ENCODE measurements at regions not wholly inside any gene's neighbourhood (a gene's known extent, or its start where the extent isn't known, plus 50 kb on each side); places are given as distances from the start of the nearest gene placed in this dataset.

GRCh38 chr15:31732726-31733125 is 297.6 kb upstream of the CHRNA7 start:
- no peaks in the 10 kb centered on the region for H3K27me3 ChIP-seq (ENCODE audit: control insufficient read depth in 2 of 2, insufficient read depth in 2 of 2, low read length in 2 of 2)
- DNase-seq (ENCODE audit: low read depth, low spot score) = no peak
- H4K20me1 ChIP-seq (replicated peaks; ENCODE audit: control insufficient read depth, extremely low read depth, insufficient read depth, low read length) = no peaks in the 10 kb centered on the region
- H2AFZ ChIP-seq (ENCODE audit: low read depth, low read length) = no peak overlapping the region
- TF ChIP-seq MYC (IDR thresholded peaks at IDR 0.05; ENCODE audit: low read depth, low read length) = no peak
- TF ChIP-seq POLR2A (IDR thresholded peaks at IDR 0.05; ENCODE audit: low read depth, low read length) = no peak
- TF ChIP-seq, protein P1, sequence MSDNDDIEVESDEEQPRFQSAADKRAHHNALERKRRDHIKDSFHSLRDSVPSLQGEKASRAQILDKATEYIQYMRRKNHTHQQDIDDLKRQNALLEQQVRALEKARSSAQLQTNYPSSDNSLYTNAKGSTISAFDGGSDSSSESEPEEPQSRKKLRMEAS (IDR thresholded peaks at IDR 0.05; ENCODE audit: insufficient read depth, insufficient read length) = no peak
- TF ChIP-seq GATA2 (IDR thresholded peaks at IDR 0.05; ENCODE audit: insufficient read depth, insufficient read length, low read depth, low read length) = no peak
- TF ChIP-seq, protein P2, sequence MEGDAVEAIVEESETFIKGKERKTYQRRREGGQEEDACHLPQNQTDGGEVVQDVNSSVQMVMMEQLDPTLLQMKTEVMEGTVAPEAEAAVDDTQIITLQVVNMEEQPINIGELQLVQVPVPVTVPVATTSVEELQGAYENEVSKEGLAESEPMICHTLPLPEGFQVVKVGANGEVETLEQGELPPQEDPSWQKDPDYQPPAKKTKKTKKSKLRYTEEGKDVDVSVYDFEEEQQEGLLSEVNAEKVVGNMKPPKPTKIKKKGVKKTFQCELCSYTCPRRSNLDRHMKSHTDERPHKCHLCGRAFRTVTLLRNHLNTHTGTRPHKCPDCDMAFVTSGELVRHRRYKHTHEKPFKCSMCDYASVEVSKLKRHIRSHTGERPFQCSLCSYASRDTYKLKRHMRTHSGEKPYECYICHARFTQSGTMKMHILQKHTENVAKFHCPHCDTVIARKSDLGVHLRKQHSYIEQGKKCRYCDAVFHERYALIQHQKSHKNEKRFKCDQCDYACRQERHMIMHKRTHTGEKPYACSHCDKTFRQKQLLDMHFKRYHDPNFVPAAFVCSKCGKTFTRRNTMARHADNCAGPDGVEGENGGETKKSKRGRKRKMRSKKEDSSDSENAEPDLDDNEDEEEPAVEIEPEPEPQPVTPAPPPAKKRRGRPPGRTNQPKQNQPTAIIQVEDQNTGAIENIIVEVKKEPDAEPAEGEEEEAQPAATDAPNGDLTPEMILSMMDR (IDR thresholded peaks at IDR 0.05; ENCODE audit: extremely low read depth in 1 of 2, insufficient read depth in 1 of 2, low read depth in 1 of 2, low read length in 2 of 2) = no peak
- TF ChIP-seq POLR2AphosphoS5 (IDR thresholded peaks at IDR 0.05; ENCODE audit: insufficient read depth, low read depth, low read length) = no peak
- TF ChIP-seq EZH2 (IDR thresholded peaks at IDR 0.05; ENCODE audit: borderline replicate concordance, low read depth, low read length, severe bottlenecking) = no peak
- TF ChIP-seq JUN (IDR thresholded peaks at IDR 0.05; ENCODE audit: borderline replicate concordance, insufficient read depth, insufficient read length, low read depth) = no peak
- no peak for TF ChIP-seq FOS (IDR thresholded peaks at IDR 0.05; ENCODE audit: borderline replicate concordance, insufficient read depth, low read length)
- no peak overlapping the region for H3K27ac ChIP-seq (ENCODE audit: insufficient read depth, low read depth, low read length)
- FAIRE-seq = no peak
- no peaks in the 10 kb centered on the region for H3K36me3 ChIP-seq (ENCODE audit: control insufficient read depth in 2 of 2, extremely low read depth in 1 of 2, insufficient read depth in 2 of 2, low read length in 2 of 2)
- H3K79me2 ChIP-seq (ENCODE audit: control insufficient read depth, insufficient read depth, low read length) = no peaks in the 10 kb centered on the region
- H3K9me3 ChIP-seq (replicated peaks; ENCODE audit: control insufficient read depth, insufficient read depth, low read length) = peaks cover 6% of the 10 kb centered on the region
- dilution Hi-C loops (cut with MboI; ENCODE audit: extremely low pct_ligation_motif_present, low sequenced_read_pairs) (no loop called here), intact Hi-C loops (cut with micrococcal nuclease) (no loop called here)
- no peaks in the 10 kb centered on the region for H3K9me1 ChIP-seq (replicated peaks; ENCODE audit: control insufficient read depth, extremely low read depth, insufficient read depth, low read length)
- no TSS peak for BruUV-seq (replicated peaks)
- ChIA-PET POLR2A (no interaction called here), CTCF (no interaction called here)
- H3K4me1 ChIP-seq (ENCODE audit: control insufficient read depth, extremely low read depth, insufficient read depth, low read length) = no peaks in the 10 kb centered on the region
- no peak overlapping the region for H3K4me3 ChIP-seq (replicated peaks in 1 of 3; ENCODE audit: insufficient read depth in 1 of 3, low read depth in 1 of 3, low read length in 3 of 3)
- H3K9ac ChIP-seq (replicated peaks; ENCODE audit: extremely low read depth, insufficient read depth, low read length) = no peak overlapping the region
- no peak overlapping the region for H3K4me2 ChIP-seq (ENCODE audit: insufficient read depth, low read length)

Measured in endothelial cell of umbilical vein (primary cell).